ACHN (cell line): ENCODE measurements at regions not wholly inside any gene's neighbourhood (a gene's known extent, or its start where the extent isn't known, plus 50 kb on each side); places are given as distances from the start of the nearest gene placed in this dataset.

Experiments used
- DNase-seq: peaks from one replicate; pipeline ENCODE4 v3.0.0-alpha.2; 2015
- in situ Hi-C: cut with HindIII; loops from 2 replicates; pipeline ENCODE4 v1.10.0; 2017; ENCODE audit warnings: low sequenced_read_pairs, low pct_ligation_motif_present, low pct_unique_long_range_greater_than_20kb

GRCh38 chr7:97450516-97450915, 281.4 kb upstream of the TAC1 start:
- in situ Hi-C loops, result no loop called here
- no peak for DNase-seq

- no peak for DNase-seq
- in situ Hi-C loops, result no loop called here
Measured at GRCh38 chr7:97454636-97455035, 277.2 kb upstream of the TAC1 start.

- in situ Hi-C loops, result no loop called here
- DNase-seq, result no peak
Measured at GRCh38 chr7:97457054-97457453, 274.8 kb upstream of the TAC1 start.

GRCh38 chr7:97460433-97460832, 271.5 kb upstream of the TAC1 start:
- DNase-seq, result no peak
- in situ Hi-C loops, result no loop called here

- in situ Hi-C loops, result no loop called here
- no peak for DNase-seq
Measured at GRCh38 chr7:97461596-97461995, 270.3 kb upstream of the TAC1 start.

GRCh38 chr7:97466071-97466470, 265.8 kb upstream of the TAC1 start:
- in situ Hi-C loops, result no loop called here
- no peak for DNase-seq

DNA sequence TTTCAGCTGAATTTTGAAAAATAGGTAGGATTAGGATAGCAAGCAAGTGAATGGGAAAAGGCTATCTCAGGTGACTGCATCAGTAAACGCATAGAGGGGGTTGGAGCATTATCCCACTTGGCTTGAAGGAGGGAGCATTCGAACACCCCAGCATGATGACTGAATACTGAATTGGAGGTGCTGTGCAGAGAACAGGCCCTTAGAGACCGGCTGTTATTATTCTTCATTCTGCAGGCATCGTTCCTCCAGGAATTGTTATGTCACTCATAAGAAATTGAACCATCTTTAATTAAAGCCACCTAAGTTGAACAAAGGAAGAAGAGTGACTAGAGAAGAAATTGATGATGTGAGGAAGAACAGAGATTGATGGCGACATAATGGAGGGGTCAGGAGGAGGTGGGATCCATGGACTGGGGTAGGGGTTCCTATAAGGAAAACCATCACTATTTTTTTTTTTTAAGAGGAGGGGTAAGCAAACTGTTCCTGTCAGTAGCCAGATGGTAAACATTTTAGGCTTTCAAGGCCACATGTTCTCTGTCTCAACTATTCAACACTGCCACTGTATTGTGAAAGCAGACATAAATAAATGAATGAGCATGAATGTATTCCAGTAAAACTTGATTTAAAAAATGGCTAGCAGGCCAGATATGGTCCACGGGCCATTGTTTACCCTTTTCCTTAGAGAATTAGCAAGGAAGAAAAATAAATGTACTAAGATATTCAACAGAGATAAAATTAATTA, 264.7 kb upstream of the TAC1 start:
- in situ Hi-C loops, result no loop called here
- no peak for DNase-seq

GRCh38 chr7:97468493-97468892, 263.4 kb upstream of the TAC1 start:
- in situ Hi-C loops, result no loop called here

DNA sequence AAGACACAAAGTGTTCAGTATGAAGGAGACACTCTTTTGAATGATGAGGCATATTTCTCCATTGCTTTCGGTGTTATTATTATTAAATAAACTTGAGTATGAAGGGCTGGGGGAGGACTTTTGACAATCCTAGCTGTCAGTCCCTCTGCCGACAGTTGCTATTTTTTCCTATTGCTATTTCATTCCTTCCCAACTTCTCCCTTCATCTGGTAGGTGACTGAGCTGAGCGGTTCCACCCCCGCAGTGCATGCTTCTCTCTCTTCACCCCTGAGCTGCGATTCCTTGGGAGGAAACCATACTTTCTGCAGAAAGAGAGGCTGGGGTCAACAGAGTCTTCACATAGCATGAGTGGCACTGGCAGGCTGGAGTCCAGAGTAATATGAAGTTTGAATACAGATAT, 261.2 kb upstream of the TAC1 start:
- no peak for DNase-seq
- in situ Hi-C loops, result no loop called here

More at GRCh38 chr7:97468493-97468892, 263.4 kb upstream of the TAC1 start:
- DNase-seq, result no peak

- no peak for DNase-seq
- in situ Hi-C loops, result no loop called here
Measured at GRCh38 chr7:97471491-97471890, 260.4 kb upstream of the TAC1 start.

DNA sequence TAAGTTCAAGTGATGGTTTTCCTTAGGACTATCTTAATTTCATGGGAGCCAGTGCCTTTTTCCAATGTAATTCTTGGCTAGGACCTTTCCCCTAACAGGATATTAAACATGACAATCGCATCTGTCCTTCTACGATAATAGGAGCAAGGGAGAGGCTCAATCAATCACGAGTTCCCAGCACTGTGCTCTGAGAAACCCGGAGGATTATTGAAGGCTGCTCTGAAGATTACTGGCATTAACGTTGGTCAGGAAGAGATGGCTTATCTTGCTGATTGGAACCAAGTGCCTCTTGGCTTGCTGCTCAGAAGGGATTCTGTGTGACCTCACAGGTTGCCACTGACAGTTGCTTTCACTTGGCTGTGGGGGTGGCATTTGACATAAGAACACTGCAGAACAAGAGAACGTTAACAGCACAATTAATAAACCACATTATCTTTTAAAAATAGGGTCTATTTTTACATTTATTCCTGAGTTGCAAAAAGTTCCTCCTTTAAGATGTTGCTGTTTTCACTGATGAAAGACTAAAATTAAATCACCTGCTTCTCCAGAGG, 252.1 kb upstream of the TAC1 start:
- in situ Hi-C loops, result no loop called here
- no peak for DNase-seq

- in situ Hi-C loops, result no loop called here
- no peak for DNase-seq
Measured at GRCh38 chr7:97480772-97481390, 251.0 kb upstream of the TAC1 start.

GRCh38 chr7:97495487-97495886, 236.4 kb upstream of the TAC1 start:
- in situ Hi-C loops, result no loop called here
- no peak for DNase-seq

- DNase-seq, result peak; percentile 55
- in situ Hi-C loops, result no loop called here
Measured at GRCh38 chr7:97499204-97499603, 232.7 kb upstream of the TAC1 start.

- no peak for DNase-seq
- in situ Hi-C loops, result no loop called here
Measured at GRCh38 chr7:97503367-97504094, 228.4 kb upstream of the TAC1 start.

GRCh38 chr7:97506728-97507127, 225.2 kb upstream of the TAC1 start:
- no peak for DNase-seq
- in situ Hi-C loops, result no loop called here

DNA sequence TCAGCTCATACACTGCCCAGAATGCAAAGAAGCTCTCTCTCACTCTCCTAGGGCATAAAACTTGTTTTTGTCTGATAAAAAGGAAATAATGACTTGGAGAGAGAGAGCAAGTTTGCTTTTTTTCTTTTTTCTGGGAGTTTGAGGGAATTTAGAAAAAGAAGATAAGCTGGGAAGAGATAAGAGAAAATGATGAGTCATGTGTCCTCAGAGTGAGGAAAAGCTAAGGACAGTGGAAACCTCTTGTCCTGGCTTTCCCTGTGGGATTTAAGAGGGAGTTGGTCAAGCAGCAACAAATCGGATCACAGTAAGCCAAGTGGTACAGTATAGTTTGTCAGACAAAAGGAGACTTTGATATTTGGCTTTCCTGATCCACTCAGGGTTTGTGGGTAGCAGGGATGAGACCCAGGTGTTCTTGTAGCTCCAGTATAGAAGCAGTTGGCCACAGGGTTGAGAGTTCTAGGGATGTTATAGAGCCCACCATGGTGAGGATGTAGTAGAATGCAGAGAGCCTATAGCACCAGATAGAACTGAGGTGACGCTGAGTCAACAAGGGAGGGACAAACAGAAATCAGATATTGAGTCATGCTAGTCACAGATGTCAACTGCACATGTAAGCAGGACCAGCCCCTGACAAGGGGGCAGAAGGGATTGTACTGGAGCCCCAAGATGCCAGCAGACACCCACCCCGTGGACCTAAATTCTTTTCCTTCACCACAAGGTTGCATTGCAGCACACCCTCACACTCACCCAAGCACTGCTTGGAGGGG, 219.3 kb upstream of the TAC1 start:
- in situ Hi-C loops, result no loop called here
- no peak for DNase-seq

- DNase-seq, result no peak
- in situ Hi-C loops, result no loop called here
Measured at GRCh38 chr7:97513326-97513725, 218.6 kb upstream of the TAC1 start.

GRCh38 chr7:97541188-97541587, 190.7 kb upstream of the TAC1 start:
- in situ Hi-C loops, result no loop called here

More at GRCh38 chr7:97541188-97541587, 190.7 kb upstream of the TAC1 start:
- DNase-seq, result no peak
